GM23248 (cell line): ENCODE measurements at regions not wholly inside any gene's neighbourhood (a gene's known extent, or its start where the extent isn't known, plus 50 kb on each side); places are given as distances from the start of the nearest gene placed in this dataset.

Experiments used
- DNase-seq: peaks from one replicate; pipeline ENCODE4 v3.0.0-alpha.2; 2015
- H2AFZ ChIP-seq: fragments of 200-600 bp; sonication (generic); 2 replicates; pipeline ENCODE4 v1.6.1; 2016; ENCODE audit warnings: antibody characterized with exemption
- H3F3A ChIP-seq: fragments of 200-600 bp; sonication (generic); 2 replicates; pipeline ENCODE4 v1.6.1; 2016; ENCODE audit warnings: mild to moderate bottlenecking, antibody characterized with exemption, mixed run types; ENCODE audit not compliant: insufficient read depth
- H3K27ac ChIP-seq: fragments of 200-600 bp; sonication (generic); 2 replicates; pipeline ENCODE4 v1.5.1; 2016; ENCODE audit warnings: mild to moderate bottlenecking
- H3K27me3 ChIP-seq: fragments of 200-600 bp; sonication (generic); replicated peaks from 2 replicates; pipeline ENCODE4 v1.6.1; 2016; ENCODE audit warnings: mild to moderate bottlenecking; ENCODE audit not compliant: insufficient read depth
- H3K36me3 ChIP-seq: fragments of 200-600 bp; sonication (generic); 2 replicates; pipeline ENCODE4 v1.6.1; 2016; ENCODE audit warnings: low read depth, mild to moderate bottlenecking
- H3K4me1 ChIP-seq: fragments of 200-600 bp; sonication (generic); 2 replicates; pipeline ENCODE4 v1.6.1; 2016; ENCODE audit warnings: mild to moderate bottlenecking; ENCODE audit not compliant: insufficient read depth
- H3K4me2 ChIP-seq: fragments of 200-600 bp; sonication (generic); one replicate; pipeline ENCODE4 v1.6.1; 2016; ENCODE audit warnings: mild to moderate bottlenecking; ENCODE audit not compliant: unreplicated experiment
- H3K4me3 ChIP-seq: fragments of 200-600 bp; sonication (generic); 2 replicates; pipeline ENCODE4 v1.5.1; 2016; ENCODE audit warnings: mild to moderate bottlenecking
- H3K79me2 ChIP-seq: fragments of 200-600 bp; sonication (generic); 2 replicates; pipeline ENCODE4 v1.6.1; 2016; ENCODE audit warnings: mild to moderate bottlenecking; ENCODE audit not compliant: insufficient read depth
- H3K9ac ChIP-seq: fragments of 200-600 bp; sonication (generic); 2 replicates; pipeline ENCODE4 v1.6.1; 2016; ENCODE audit warnings: mild to moderate bottlenecking
- H3K9me2 ChIP-seq: fragments of 200-600 bp; sonication (generic); 2 replicates; pipeline ENCODE4 v1.6.1; 2016; ENCODE audit warnings: mixed run types, mild to moderate bottlenecking, moderate library complexity; ENCODE audit not compliant: insufficient read depth
- H3K9me3 ChIP-seq: fragments of 200-600 bp; sonication (generic); one replicate; pipeline ENCODE4 v1.6.1; 2017; ENCODE audit warnings: low read depth
- H4K20me1 ChIP-seq: fragments of 200-600 bp; sonication (generic); 2 replicates; pipeline ENCODE4 v1.6.0; 2016; ENCODE audit not compliant: insufficient read depth
- EZH2 ChIP-seq: fragments of 200-600 bp; sonication (generic); IDR thresholded peaks from 2 replicates; pipeline ENCODE4 v1.6.1; 2018; ENCODE audit warnings: antibody characterized with exemption, mild to moderate bottlenecking; ENCODE audit not compliant: insufficient read depth, poor library complexity, severe bottlenecking
- EZH2phosphoT487 ChIP-seq: fragments of 200-600 bp; sonication (generic); IDR thresholded peaks from 2 replicates; pipeline ENCODE4 v1.6.1; 2018; ENCODE audit warnings: antibody characterized with exemption, moderate library complexity, mild to moderate bottlenecking, low read depth; ENCODE audit not compliant: insufficient read depth
- WGBS, 2 experiments: methylation state at CpG; one replicate each; pipeline ENCODE4 v1.1.6; 2015 to 2017; ENCODE audit warnings: low lambda C conversion rate in 2 of 2, low coverage in 1 of 2; ENCODE audit errors: missing lambda C conversion rate in 2 of 2; 5-methylcytosine and 5-hydroxymethylcytosine counted together
- in situ Hi-C: fragments of 300-500 bp; cut with MboI; formaldehyde crosslinking; loops from 2 replicates; pipeline ENCODE4 v1.15.0; 2020

GRCh38 chr5:68368311-68369022 is 152.9 kb downstream of the PIK3R1 start:
- DNase-seq = peak; percentile 59

GRCh38 chr5:68369023-68369359 is 153.4 kb downstream of the PIK3R1 start:
- no peaks in the 10 kb centered on the region for H3K79me2 ChIP-seq
- H3K4me3 ChIP-seq = no peak overlapping the region
- peak; percentile 35 for DNase-seq
- H3K27ac ChIP-seq = no peak overlapping the region
- no peaks in the 10 kb centered on the region for H3K9me3 ChIP-seq
- WGBS, 2 experiments = 20 to 42% methylated on average over 1 of the region's 1 CpG
- peaks cover 18% of the 10 kb centered on the region for H3K4me1 ChIP-seq
- in situ Hi-C loops = no loop called here
- peaks cover 21% of the 10 kb centered on the region for H3F3A ChIP-seq
- H3K36me3 ChIP-seq = no peaks in the 10 kb centered on the region; the same call in 1 of the 2 replicates
- H3K27me3 ChIP-seq = no peaks in the 10 kb centered on the region
- H3K9me2 ChIP-seq = no peaks in the 10 kb centered on the region
- no peak overlapping the region for H3K9ac ChIP-seq
- no peaks in the 10 kb centered on the region for H4K20me1 ChIP-seq
- peak overlapping the region; percentile 14 for H3K4me2 ChIP-seq
- no peak for TF ChIP-seq EZH2phosphoT487
- no peak for TF ChIP-seq EZH2
- no peak overlapping the region for H2AFZ ChIP-seq

More at GRCh38 chr5:68368311-68369022, 152.9 kb downstream of the PIK3R1 start:
- H3F3A ChIP-seq = peaks cover 21% of the 10 kb centered on the region
- H3K9ac ChIP-seq = no peak overlapping the region
- H3K27ac ChIP-seq = no peak overlapping the region; the same call in 1 of the 2 replicates
- H3K9me3 ChIP-seq = no peaks in the 10 kb centered on the region
- H3K9me2 ChIP-seq = no peaks in the 10 kb centered on the region
- 26 to 31% methylated on average over 5 of the region's 5 CpGs for WGBS, 2 experiments
- TF ChIP-seq EZH2 (no peak), EZH2phosphoT487 (no peak)
- peak overlapping the region; percentile 3; the same call in 1 of the 2 replicates for H2AFZ ChIP-seq
- H3K4me1 ChIP-seq = peaks cover 18% of the 10 kb centered on the region
- in situ Hi-C loops = no loop called here
- H4K20me1 ChIP-seq = no peaks in the 10 kb centered on the region
- no peaks in the 10 kb centered on the region; the same call in 1 of the 2 replicates for H3K36me3 ChIP-seq
- peak overlapping the region; percentile 14 for H3K4me2 ChIP-seq
- no peaks in the 10 kb centered on the region for H3K79me2 ChIP-seq
- no peak overlapping the region for H3K4me3 ChIP-seq
- H3K27me3 ChIP-seq = no peaks in the 10 kb centered on the region

DNA sequence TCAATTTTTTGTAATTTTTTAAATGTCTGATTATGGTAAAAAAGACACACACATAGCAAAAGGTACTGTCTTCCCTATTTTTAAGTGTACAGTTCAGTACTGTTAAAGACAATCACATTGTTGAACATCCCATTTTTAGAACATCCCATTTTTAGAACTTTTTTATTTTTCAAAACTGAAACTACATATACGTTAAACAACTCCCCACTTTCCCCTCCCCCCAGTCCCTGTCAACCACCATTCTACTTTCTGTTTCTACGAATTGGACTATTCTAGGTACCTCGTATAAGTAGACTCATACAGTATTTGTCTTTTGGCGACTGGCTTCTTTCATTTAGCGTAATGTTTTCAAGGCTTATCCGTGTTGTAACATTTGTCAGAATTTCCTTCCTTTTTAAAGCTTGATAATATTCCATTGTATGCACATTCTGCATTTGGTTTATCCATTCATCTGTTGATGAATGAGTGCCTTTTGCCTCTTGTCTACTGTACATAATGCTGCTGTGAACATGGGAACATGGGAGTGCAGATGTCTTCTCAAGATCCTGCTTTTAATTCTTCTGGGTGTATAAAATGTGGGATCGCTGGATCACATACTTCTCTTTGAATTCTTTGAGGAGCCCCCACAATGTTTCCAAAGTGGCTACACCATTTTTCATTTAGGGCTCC is 154.0 kb downstream of the PIK3R1 start:
- TF ChIP-seq EZH2phosphoT487 (no peak), EZH2 (no peak)
- no peaks in the 10 kb centered on the region for H3K36me3 ChIP-seq
- in situ Hi-C loops = no loop called here
- no peak overlapping the region for H3K9ac ChIP-seq
- no peak overlapping the region for H2AFZ ChIP-seq
- no peak overlapping the region for H3K27ac ChIP-seq
- H3F3A ChIP-seq = peaks cover 21% of the 10 kb centered on the region
- no peaks in the 10 kb centered on the region for H3K27me3 ChIP-seq
- H3K9me3 ChIP-seq = no peaks in the 10 kb centered on the region
- WGBS, 2 experiments = 90 to 94% methylated on average over 7 of the region's 7 CpGs
- no peak overlapping the region for H3K4me2 ChIP-seq
- H3K4me3 ChIP-seq = no peak overlapping the region
- H3K79me2 ChIP-seq = no peaks in the 10 kb centered on the region
- DNase-seq = no peak
- no peaks in the 10 kb centered on the region for H4K20me1 ChIP-seq
- H3K9me2 ChIP-seq = no peaks in the 10 kb centered on the region
- peaks cover 21% of the 10 kb centered on the region for H3K4me1 ChIP-seq

DNA sequence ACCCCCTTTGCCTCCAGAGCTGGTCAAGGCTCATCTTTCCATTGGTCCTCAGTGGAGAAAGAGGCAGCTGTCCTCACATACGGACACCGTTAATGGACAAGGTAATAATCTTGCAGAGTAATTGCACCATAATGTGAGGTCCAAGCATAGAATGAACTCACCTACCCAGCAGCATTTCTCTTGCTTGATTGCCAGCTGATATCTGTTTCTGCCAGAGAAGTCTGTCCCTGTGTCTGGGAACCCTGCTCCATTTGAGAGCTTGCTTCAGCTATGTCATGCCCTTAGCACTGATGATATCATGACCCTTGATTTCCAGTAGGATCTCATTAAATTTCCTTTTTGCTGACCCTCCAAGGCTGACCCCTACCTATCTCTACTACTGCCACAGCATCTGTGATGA is 154.6 kb downstream of the PIK3R1 start:
- Histone ChIP-seq H2AFZ (no peak overlapping the region), H3K4me3 (no peak overlapping the region), H3K36me3 (no peaks in the 10 kb centered on the region), H3K9ac (no peak overlapping the region), H3K27ac (no peak overlapping the region), H3K27me3 (no peaks in the 10 kb centered on the region), H3K4me2 (no peak overlapping the region), H3F3A (peaks cover 21% of the 10 kb centered on the region), H3K9me3 (no peaks in the 10 kb centered on the region), H3K79me2 (no peaks in the 10 kb centered on the region), H4K20me1 (no peaks in the 10 kb centered on the region), H3K9me2 (no peaks in the 10 kb centered on the region), H3K4me1 (peaks cover 22% of the 10 kb centered on the region)
- in situ Hi-C loops = no loop called here
- no peak for DNase-seq
- 100% methylated on average over 2 of the region's 2 CpGs for WGBS, 2 experiments
- no peak for TF ChIP-seq EZH2
- TF ChIP-seq EZH2phosphoT487 = no peak
